Mucosa of stomach (tissue), 1 donor: ENCODE measurements at regions not wholly inside any gene's neighbourhood (a gene's known extent, or its start where the extent isn't known, plus 50 kb on each side); places are given as distances from the start of the nearest gene placed in this dataset.
"Not testable (repeated sequence)": the region's sequence is repeated elsewhere in the genome, so short reads cannot be mapped to it uniquely, and the experiment has no call there.

ENCODE experiments used
- H3K27me3 ChIP-seq: one replicate; pipeline ENCODE4 v1.7.0; 2013; ENCODE audit warnings: mild to moderate bottlenecking, low read length; ENCODE audit not compliant: control insufficient read depth, insufficient read depth
- H3K36me3 ChIP-seq: one replicate; pipeline ENCODE4 v1.7.0; 2013; ENCODE audit warnings: low read length; ENCODE audit not compliant: control insufficient read depth, insufficient read depth
- H3K4me1 ChIP-seq: one replicate; pipeline ENCODE4 v1.7.0; 2013; ENCODE audit warnings: mild to moderate bottlenecking, low read length; ENCODE audit not compliant: control insufficient read depth, insufficient read depth
- H3K4me3 ChIP-seq: one replicate; pipeline ENCODE4 v1.7.0; 2013; ENCODE audit warnings: low read length
- H3K9ac ChIP-seq: one replicate; pipeline ENCODE4 v1.7.0; 2013; ENCODE audit warnings: mild to moderate bottlenecking, low read length, moderate library complexity
- H3K9me3 ChIP-seq: one replicate; pipeline ENCODE4 v1.7.0; 2013; ENCODE audit warnings: mild to moderate bottlenecking, low read length, moderate library complexity; ENCODE audit not compliant: control insufficient read depth
- donor health status: Pancreatic carcinoma.

DNA sequence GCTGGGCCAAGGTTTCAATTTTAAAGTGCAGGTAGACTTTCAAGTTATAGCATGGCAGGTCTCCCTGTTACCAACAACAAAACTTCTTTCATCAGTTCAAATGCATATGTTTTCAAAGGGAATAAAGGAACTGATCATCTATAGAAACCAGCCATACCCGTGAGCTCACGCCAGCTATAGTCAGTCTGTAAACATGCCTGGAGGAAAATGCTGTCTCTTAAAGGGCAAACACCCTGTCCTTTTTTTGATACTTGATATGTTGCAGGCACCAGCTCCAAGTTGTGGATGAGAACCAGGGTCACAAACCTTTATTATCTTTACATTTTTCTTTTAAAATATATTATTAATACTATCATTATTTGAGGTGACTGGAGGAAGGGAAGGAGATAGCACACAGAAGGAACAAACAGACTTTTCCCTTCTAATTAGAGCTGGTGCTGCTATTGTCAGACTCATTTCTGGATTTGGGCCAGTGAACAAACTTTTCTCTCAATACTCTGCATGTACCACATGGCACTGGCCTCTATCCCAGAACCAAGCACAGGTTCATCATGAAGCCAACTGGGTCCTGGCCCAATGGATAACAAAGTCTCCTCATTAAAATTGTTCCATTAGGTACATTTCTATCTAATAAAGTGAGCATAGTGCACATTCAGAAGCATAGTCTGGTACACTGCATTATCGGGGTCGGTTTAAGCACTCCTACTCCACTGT is 1102.4 kb downstream of the SORCS3 start:
- H3K9ac ChIP-seq, result no peak overlapping the region
- H3K36me3 ChIP-seq, result no peaks in the 10 kb centered on the region
- H3K9me3 ChIP-seq, result no peaks in the 10 kb centered on the region
- no peaks in the 10 kb centered on the region for H3K4me1 ChIP-seq
- no peaks in the 10 kb centered on the region for H3K27me3 ChIP-seq
- no peak overlapping the region for H3K4me3 ChIP-seq

DNA sequence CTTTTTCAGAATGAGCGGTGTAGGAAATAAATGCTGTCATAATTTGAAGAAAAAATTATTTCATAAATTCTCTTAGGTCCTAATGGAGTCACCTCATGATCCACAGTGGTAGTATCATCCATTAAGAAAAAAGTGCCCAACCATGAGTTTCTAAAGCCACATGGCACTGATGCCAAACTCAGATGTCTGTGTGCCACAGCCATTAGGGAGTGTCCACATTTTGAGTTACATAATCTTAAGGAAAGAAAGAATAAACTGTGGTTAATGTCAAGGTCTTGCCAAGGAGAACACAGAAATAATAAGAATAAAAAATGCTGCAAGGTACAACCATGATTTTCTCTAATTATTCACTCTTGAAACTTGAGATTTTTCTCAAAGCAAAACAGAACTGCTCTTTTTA is 1101.8 kb downstream of the SORCS3 start:
- H3K4me3 ChIP-seq, result no peak overlapping the region
- H3K27me3 ChIP-seq, result no peaks in the 10 kb centered on the region
- no peaks in the 10 kb centered on the region for H3K9me3 ChIP-seq
- no peaks in the 10 kb centered on the region for H3K36me3 ChIP-seq
- no peaks in the 10 kb centered on the region for H3K4me1 ChIP-seq
- H3K9ac ChIP-seq, result no peak overlapping the region

- no peak overlapping the region for H3K4me3 ChIP-seq
- H3K36me3 ChIP-seq, result no peaks in the 10 kb centered on the region
- no peaks in the 10 kb centered on the region for H3K9me3 ChIP-seq
- H3K9ac ChIP-seq, result no peak overlapping the region
- H3K27me3 ChIP-seq, result no peaks in the 10 kb centered on the region
- no peaks in the 10 kb centered on the region for H3K4me1 ChIP-seq
These were observed 1101.1 kb downstream of the SORCS3 start for GRCh38 chr10:105742184-105742583.

DNA sequence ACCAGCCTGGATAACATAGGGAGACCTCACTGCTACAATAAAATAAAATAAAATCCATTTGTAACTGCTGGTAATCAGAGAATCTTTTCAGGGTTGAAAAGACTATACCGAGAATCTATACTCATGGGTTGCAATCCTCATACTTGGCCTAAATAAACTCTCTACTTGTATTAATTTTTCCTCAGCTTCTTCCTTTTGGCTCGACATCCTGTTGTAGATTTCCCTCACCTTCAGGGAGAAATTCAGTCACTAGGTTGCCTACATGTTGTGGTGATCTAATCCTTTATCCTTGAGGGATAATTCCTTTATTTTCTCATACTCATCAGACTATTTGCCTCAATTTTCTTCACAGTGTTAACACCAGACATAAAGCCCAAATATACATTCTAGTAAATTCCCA is 1093.4 kb downstream of the SORCS3 start:
- Histone ChIP-seq H3K36me3 (no peaks in the 10 kb centered on the region), H3K27me3 (no peaks in the 10 kb centered on the region), H3K4me1 (no peaks in the 10 kb centered on the region), H3K9me3 (no peaks in the 10 kb centered on the region), H3K9ac (no peak overlapping the region), H3K4me3 (no peak overlapping the region)

DNA sequence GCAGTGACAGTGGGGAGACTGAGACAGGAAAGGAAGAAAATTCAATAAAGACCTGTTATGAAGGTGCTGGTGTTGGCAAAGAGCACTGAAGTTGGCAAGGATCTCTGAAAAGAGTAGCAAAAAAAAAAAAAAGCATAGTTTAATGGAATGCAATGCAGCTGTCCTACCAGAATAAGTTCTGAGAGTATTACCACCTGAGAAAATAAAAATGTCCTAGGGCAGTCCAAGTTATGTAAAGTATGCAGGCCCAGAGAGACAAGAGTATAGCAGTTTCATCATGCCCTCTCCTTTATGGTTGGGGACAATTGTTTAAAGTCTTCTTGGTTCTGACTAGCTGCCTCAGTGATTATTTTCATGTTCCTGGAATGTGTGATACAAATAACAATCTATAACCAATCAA is 1092.8 kb downstream of the SORCS3 start:
- H3K9ac ChIP-seq, result no peak overlapping the region
- no peak overlapping the region for H3K4me3 ChIP-seq
- H3K36me3 ChIP-seq, result no peaks in the 10 kb centered on the region
- H3K4me1 ChIP-seq, result no peaks in the 10 kb centered on the region
- H3K9me3 ChIP-seq, result no peaks in the 10 kb centered on the region
- H3K27me3 ChIP-seq, result no peaks in the 10 kb centered on the region

- Histone ChIP-seq H3K9me3 (no peaks in the 10 kb centered on the region), H3K4me1 (no peaks in the 10 kb centered on the region), H3K36me3 (no peaks in the 10 kb centered on the region), H3K4me3 (no peak overlapping the region), H3K9ac (no peak overlapping the region), H3K27me3 (no peaks in the 10 kb centered on the region)
These were observed 1088.3 kb downstream of the SORCS3 start for GRCh38 chr10:105729428-105729827.

DNA sequence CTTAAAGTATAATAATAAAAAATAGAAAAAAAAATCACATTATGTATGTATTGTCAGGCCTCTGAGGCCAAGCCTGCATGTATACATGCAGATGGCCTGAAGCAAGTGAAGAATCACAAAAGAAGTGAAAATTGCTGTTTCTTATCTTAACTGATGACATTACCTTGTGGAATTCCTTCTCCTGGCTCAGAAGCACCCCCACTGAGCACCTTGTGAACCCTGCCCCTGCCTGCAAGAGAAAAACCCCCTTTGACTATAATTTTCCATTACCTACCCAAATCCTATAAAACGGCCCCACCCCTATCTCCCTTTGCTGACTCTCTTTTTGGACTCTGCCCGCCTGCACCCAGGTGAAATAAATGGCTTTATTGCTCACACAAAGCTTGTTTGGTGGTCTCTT is 1086.5 kb downstream of the SORCS3 start:
- not testable (repeated sequence) for H3K4me3 ChIP-seq, H3K4me1 ChIP-seq, H3K9me3 ChIP-seq, H3K9ac ChIP-seq, H3K36me3 ChIP-seq, H3K27me3 ChIP-seq

GRCh38 chr10:105727131-105727530 is 1086.0 kb downstream of the SORCS3 start:
- no peaks in the 10 kb centered on the region for H3K4me1 ChIP-seq
- H3K9ac ChIP-seq, result no peak overlapping the region
- H3K4me3 ChIP-seq, result no peak overlapping the region
- H3K27me3 ChIP-seq, result no peaks in the 10 kb centered on the region
- H3K9me3 ChIP-seq, result no peaks in the 10 kb centered on the region
- no peaks in the 10 kb centered on the region for H3K36me3 ChIP-seq

DNA sequence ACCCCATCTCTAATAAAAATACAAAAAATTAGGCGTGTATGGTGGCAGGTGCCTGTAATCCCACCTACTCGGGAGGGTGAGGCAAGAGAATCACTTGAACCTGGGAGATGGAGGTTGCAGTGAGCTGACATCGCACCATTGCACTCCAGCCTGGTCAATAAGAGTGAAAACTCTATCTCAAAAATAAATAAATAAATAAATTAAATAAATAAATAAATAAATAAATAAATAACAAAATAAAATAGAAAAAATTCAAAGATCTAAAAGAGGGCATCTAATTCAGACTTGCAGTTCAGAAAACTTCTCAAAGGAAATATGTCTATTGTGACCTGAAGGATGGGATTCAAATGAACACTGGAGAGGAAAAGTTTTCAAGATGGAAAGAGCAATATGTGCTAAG is 1085.1 kb downstream of the SORCS3 start:
- no peaks in the 10 kb centered on the region for H3K4me1 ChIP-seq
- H3K4me3 ChIP-seq, result no peak overlapping the region
- H3K27me3 ChIP-seq, result no peaks in the 10 kb centered on the region
- H3K9me3 ChIP-seq, result no peaks in the 10 kb centered on the region
- no peak overlapping the region for H3K9ac ChIP-seq
- no peaks in the 10 kb centered on the region for H3K36me3 ChIP-seq

GRCh38 chr10:105725007-105725406 is 1083.9 kb downstream of the SORCS3 start:
- no peaks in the 10 kb centered on the region for H3K4me1 ChIP-seq
- H3K9ac ChIP-seq, result no peak overlapping the region
- H3K27me3 ChIP-seq, result no peaks in the 10 kb centered on the region
- no peaks in the 10 kb centered on the region for H3K36me3 ChIP-seq
- H3K9me3 ChIP-seq, result no peaks in the 10 kb centered on the region
- H3K4me3 ChIP-seq, result no peak overlapping the region

DNA sequence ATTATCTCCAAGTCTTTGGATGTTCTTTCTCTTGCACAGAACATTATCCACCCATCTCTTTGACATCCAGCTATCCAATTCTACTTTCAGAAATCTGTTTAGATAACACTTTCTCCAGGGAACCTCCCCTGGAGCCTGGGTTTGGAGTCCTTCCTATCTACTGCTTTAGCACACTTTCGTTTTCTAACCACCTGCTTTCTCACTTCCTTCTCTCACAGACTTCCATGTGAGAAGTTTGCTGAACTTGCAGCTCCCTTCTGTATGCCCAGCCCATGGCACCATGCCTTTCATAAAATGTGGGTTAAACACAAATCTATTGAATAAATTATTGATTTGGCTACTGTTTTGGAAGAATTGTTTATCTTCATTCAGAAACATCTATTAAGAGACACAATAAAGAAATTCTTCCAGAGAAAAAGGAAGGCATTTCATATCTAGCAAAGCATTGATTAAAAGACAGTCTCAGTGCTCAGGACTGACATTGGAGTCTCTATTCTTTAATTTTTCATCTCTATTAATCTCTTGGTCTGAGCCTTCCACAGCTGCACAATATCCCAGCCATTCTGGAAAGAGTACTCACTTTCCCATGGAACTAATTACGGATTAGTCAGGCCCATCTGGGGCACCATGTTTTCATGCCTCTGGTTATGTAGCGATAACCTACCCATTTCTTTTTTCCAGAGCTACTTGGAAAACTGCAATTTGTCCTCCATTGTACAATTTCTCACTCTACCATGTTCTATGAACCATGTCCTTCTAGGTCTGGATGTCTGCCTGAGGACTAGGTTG is 1077.3 kb downstream of the SORCS3 start:
- Histone ChIP-seq H3K4me1 (peaks cover 9% of the 10 kb centered on the region), H3K9me3 (no peaks in the 10 kb centered on the region), H3K4me3 (no peak overlapping the region), H3K27me3 (no peaks in the 10 kb centered on the region), H3K9ac (no peak overlapping the region), H3K36me3 (no peaks in the 10 kb centered on the region)

DNA sequence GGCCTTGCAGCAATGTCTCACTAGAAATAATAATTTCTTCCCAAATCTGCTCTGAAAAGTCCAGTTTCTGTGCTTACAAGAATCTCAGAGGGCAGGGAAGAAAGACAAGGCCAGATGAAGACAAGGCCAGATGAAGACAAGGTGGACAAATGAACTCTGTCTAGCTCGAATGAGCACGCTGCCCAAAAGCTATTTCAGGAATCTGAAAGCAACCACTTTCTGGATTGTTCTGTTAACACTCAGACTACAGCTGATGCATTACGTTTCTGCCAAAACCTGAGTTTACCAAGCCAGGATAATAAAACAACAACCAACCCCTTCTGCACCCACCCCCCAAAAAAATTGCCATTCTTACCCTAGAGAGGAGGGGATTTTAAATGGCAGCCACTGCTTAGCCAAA is 1073.6 kb downstream of the SORCS3 start:
- Histone ChIP-seq H3K27me3 (no peaks in the 10 kb centered on the region), H3K4me1 (peaks cover 9% of the 10 kb centered on the region), H3K9me3 (no peaks in the 10 kb centered on the region), H3K4me3 (no peak overlapping the region), H3K36me3 (no peaks in the 10 kb centered on the region), H3K9ac (no peak overlapping the region)
